Lower lobe of right lung (tissue), 2 donors: ENCODE measurements at regions not wholly inside any gene's neighbourhood (a gene's known extent, or its start where the extent isn't known, plus 50 kb on each side); places are given as distances from the start of the nearest gene placed in this dataset.

Experiments used
- ATAC-seq, 2 donors: fragments of 200-7000 bp; cut with Tn5 transposase; one replicate each; pipeline ENCODE4 v1.9.1; 2020 to 2022; ENCODE audit warnings: mild to moderate bottlenecking in 2 of 2, moderate library complexity in 2 of 2
- DNase-seq: peaks from one replicate; pipeline ENCODE4 v3.0.0-alpha.2; 2020
- H3K27ac ChIP-seq: fragments of 200-600 bp; one replicate; pipeline ENCODE4 v1.8.0; 2022
- H3K27me3 ChIP-seq: fragments of 200-600 bp; one replicate; pipeline ENCODE4 v1.8.0; 2022; ENCODE audit warnings: low read depth
- H3K36me3 ChIP-seq: fragments of 200-600 bp; one replicate; pipeline ENCODE4 v1.8.0; 2022; ENCODE audit warnings: mild to moderate bottlenecking
- H3K4me1 ChIP-seq: fragments of 200-600 bp; one replicate; pipeline ENCODE4 v1.8.0; 2022
- H3K4me3 ChIP-seq: fragments of 200-600 bp; one replicate; pipeline ENCODE4 v1.8.0; 2022; ENCODE audit warnings: mild to moderate bottlenecking
- H3K9me3 ChIP-seq: fragments of 200-600 bp; one replicate; pipeline ENCODE4 v1.8.0; 2022
- CTCF ChIP-seq: fragments of 200-600 bp; IDR thresholded peaks from one replicate; pipeline ENCODE4 v1.8.0; 2022; ENCODE audit warnings: antibody characterized with exemption, mild to moderate bottlenecking
- intact Hi-C: fragments of 100-400 bp; cut with DNase I; formaldehyde crosslinking; loops from one replicate; pipeline ENCODE4 v1.11.0; 2022
- donor health status: DM: no; HTN: yes; CAD: no; lungs with severe emphysema.

- Histone ChIP-seq H3K4me1 (no peaks in the 10 kb centered on the region), H3K27ac (no peak overlapping the region), H3K9me3 (no peaks in the 10 kb centered on the region), H3K36me3 (no peaks in the 10 kb centered on the region), H3K4me3 (no peak overlapping the region), H3K27me3 (no peaks in the 10 kb centered on the region)
- no peak for ATAC-seq
- no peak for DNase-seq
- intact Hi-C loops: no loop called here
- no peak for TF ChIP-seq CTCF
These were observed 130.6 kb downstream of the FBXO8 start for GRCh38 chr4:174152717-174153466.

GRCh38 chr4:174147863-174148262, 135.6 kb downstream of the FBXO8 start:
- Histone ChIP-seq H3K27ac (no peak overlapping the region), H3K27me3 (no peaks in the 10 kb centered on the region), H3K4me1 (no peaks in the 10 kb centered on the region), H3K4me3 (no peak overlapping the region), H3K9me3 (no peaks in the 10 kb centered on the region), H3K36me3 (no peaks in the 10 kb centered on the region)
- no peak for TF ChIP-seq CTCF
- intact Hi-C loops: no loop called here
- DNase-seq (no peak), ATAC-seq (no peak)

- H3K27me3 ChIP-seq: no peaks in the 10 kb centered on the region
- DNase-seq: no peak
These were observed 139.4 kb downstream of the FBXO8 start for GRCh38 chr4:174144106-174144505.

GRCh38 chr4:174141876-174142275, 141.6 kb downstream of the FBXO8 start:
- Histone ChIP-seq H3K27ac (no peak overlapping the region), H3K27me3 (no peaks in the 10 kb centered on the region), H3K4me3 (no peak overlapping the region), H3K9me3 (no peaks in the 10 kb centered on the region), H3K4me1 (no peaks in the 10 kb centered on the region), H3K36me3 (no peaks in the 10 kb centered on the region)
- TF ChIP-seq CTCF: no peak
- DNase-seq (no peak), ATAC-seq (no peak)
- intact Hi-C loops: no loop called here

More at GRCh38 chr4:174144106-174144505, 139.4 kb downstream of the FBXO8 start:
- ATAC-seq: no peak
- no peak for TF ChIP-seq CTCF
- intact Hi-C loops: no loop called here
- Histone ChIP-seq H3K36me3 (no peaks in the 10 kb centered on the region), H3K4me3 (no peak overlapping the region), H3K4me1 (no peaks in the 10 kb centered on the region), H3K9me3 (no peaks in the 10 kb centered on the region), H3K27ac (no peak overlapping the region)

- H3K36me3 ChIP-seq: no peaks in the 10 kb centered on the region
- H3K4me1 ChIP-seq: no peaks in the 10 kb centered on the region
- no peak for DNase-seq
- H3K27me3 ChIP-seq: no peaks in the 10 kb centered on the region
- no peaks in the 10 kb centered on the region for H3K9me3 ChIP-seq
- intact Hi-C loops: no loop called here
- H3K4me3 ChIP-seq: no peak overlapping the region
- no peak for TF ChIP-seq CTCF
- H3K27ac ChIP-seq: no peak overlapping the region
- ATAC-seq: no peak
These were observed 144.9 kb downstream of the FBXO8 start for GRCh38 chr4:174138616-174139015.
